Activated CD8-positive, alpha-beta T cell treated with anti-CD3 and anti-CD28 coated beads for 36 hours (primary cell): ENCODE measurements at regions not wholly inside any gene's neighbourhood (a gene's known extent, or its start where the extent isn't known, plus 50 kb on each side); places are given as distances from the start of the nearest gene placed in this dataset.

Experiments
- ATAC-seq: fragments of 200-7000 bp; cut with Tn5 transposase; one replicate; pipeline ENCODE4 v1.10.0; 2021; ENCODE audit warnings: mild to moderate bottlenecking, moderate library complexity
- CTCF ChIA-PET: fragments of 350-600 bp; sonication (Branson Sonifier 250); formaldehyde crosslinking; loops from one replicate; lab custom pipeline; 2021; ENCODE audit warnings: antibody characterized with exemption; lab: Charles Lee
- POLR2A ChIA-PET: fragments of 350-600 bp; sonication (Branson Sonifier 250); formaldehyde crosslinking; loops from one replicate; lab custom pipeline; 2021; ENCODE audit warnings: antibody characterized with exemption; lab: Charles Lee
- DNase-seq: peaks from one replicate; pipeline ENCODE4 v3.0.0-alpha.2; 2020
- H3K27ac Mint-ChIP-seq: one replicate; pipeline ENCODE4 v1.8.0; 2021; ENCODE audit warnings: mild to moderate bottlenecking, mixed read lengths
- H3K27me3 Mint-ChIP-seq: one replicate; pipeline ENCODE4 v1.8.0; 2021; ENCODE audit warnings: mixed read lengths
- H3K36me3 Mint-ChIP-seq: one replicate; pipeline ENCODE4 v1.8.0; 2021; ENCODE audit warnings: low read depth, mixed read lengths
- H3K4me1 Mint-ChIP-seq: one replicate; pipeline ENCODE4 v1.8.0; 2021; ENCODE audit warnings: low read depth, mixed read lengths
- H3K4me3 Mint-ChIP-seq: one replicate; pipeline ENCODE4 v1.8.0; 2021; ENCODE audit warnings: mild to moderate bottlenecking, moderate library complexity, mixed read lengths
- H3K9me3 Mint-ChIP-seq: one replicate; pipeline ENCODE4 v1.8.0; 2021; ENCODE audit warnings: mixed read lengths
- intact Hi-C: fragments of 100-400 bp; cut with micrococcal nuclease; formaldehyde crosslinking; loops from one replicate; pipeline ENCODE4 v1.10.0; 2022
- TF ChIP-seq, protein P1 (sequence below): fragments of 200-600 bp; IDR thresholded peaks from one replicate; pipeline ENCODE4 v1.8.0; 2022; ENCODE audit warnings: antibody characterized with exemption, mild to moderate bottlenecking

DNA sequence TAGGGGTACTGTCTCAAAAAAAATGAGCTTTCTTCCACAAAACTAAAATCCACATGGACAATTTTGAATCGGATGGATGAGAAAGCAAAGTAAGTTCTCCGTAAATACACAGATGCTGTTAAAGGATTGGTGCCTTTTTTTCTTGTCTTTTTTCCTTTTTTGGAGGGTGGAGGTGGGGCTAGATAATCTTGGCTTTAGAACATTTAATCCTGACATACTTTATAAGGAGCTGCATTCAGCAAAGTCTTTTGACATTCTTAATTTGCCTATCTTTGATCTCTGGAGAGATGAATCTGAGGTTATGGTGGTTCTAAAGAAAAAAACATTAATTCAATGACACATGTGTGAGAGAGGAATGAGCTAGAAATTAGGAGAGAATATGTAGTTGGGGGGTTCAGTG lies 312.3 kb upstream of the KCNJ16 start:
- Mint-ChIP-seq H3K27ac (no peak overlapping the region), H3K27me3 (peaks cover 5% of the 10 kb centered on the region), H3K4me1 (no peaks in the 10 kb centered on the region), H3K36me3 (no peaks in the 10 kb centered on the region), H3K4me3 (no peak overlapping the region), H3K9me3 (no peaks in the 10 kb centered on the region)
- TF ChIP-seq, protein P1, sequence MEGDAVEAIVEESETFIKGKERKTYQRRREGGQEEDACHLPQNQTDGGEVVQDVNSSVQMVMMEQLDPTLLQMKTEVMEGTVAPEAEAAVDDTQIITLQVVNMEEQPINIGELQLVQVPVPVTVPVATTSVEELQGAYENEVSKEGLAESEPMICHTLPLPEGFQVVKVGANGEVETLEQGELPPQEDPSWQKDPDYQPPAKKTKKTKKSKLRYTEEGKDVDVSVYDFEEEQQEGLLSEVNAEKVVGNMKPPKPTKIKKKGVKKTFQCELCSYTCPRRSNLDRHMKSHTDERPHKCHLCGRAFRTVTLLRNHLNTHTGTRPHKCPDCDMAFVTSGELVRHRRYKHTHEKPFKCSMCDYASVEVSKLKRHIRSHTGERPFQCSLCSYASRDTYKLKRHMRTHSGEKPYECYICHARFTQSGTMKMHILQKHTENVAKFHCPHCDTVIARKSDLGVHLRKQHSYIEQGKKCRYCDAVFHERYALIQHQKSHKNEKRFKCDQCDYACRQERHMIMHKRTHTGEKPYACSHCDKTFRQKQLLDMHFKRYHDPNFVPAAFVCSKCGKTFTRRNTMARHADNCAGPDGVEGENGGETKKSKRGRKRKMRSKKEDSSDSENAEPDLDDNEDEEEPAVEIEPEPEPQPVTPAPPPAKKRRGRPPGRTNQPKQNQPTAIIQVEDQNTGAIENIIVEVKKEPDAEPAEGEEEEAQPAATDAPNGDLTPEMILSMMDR: no peak
- ChIA-PET POLR2A (no interaction called here), CTCF (interaction anchor here (1.6 kb wide), 1 partner anchor 771 kb away, joined by 3 read pairs; no protein-coding TSS in a partner anchor)
- no peak for DNase-seq
- intact Hi-C loops: no loop called here
- ATAC-seq: no peak

DNA sequence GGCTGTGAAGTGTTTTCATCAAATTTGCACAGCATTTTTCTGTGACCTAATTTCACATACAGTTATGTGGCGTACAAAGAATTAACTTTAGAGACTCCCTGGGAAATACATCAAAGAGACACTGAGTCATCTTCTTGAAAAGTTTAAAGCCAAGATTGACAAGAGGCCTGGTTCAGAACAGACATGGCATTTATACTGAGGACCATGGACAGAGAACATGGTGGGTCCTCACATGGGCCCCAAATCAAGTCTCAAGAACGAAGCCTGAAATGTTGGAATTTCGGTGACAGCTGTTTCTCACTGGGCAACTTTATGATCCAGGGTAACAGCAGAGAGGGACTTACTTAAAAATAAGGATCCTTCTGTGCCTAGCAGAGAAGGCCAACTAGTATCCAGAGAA lies 311.5 kb upstream of the KCNJ16 start:
- ChIA-PET POLR2A (no interaction called here), CTCF (interaction anchor here (1.6 kb wide), 1 partner anchor 770 kb away, joined by 3 read pairs; no protein-coding TSS in a partner anchor)
- Mint-ChIP-seq H3K27ac (no peak overlapping the region), H3K27me3 (peaks cover 5% of the 10 kb centered on the region), H3K4me1 (no peaks in the 10 kb centered on the region), H3K9me3 (no peaks in the 10 kb centered on the region), H3K36me3 (no peaks in the 10 kb centered on the region), H3K4me3 (no peak overlapping the region)
- intact Hi-C loops: no loop called here
- TF ChIP-seq, protein P1: no peak
- ATAC-seq (no peak), DNase-seq (no peak)

DNA sequence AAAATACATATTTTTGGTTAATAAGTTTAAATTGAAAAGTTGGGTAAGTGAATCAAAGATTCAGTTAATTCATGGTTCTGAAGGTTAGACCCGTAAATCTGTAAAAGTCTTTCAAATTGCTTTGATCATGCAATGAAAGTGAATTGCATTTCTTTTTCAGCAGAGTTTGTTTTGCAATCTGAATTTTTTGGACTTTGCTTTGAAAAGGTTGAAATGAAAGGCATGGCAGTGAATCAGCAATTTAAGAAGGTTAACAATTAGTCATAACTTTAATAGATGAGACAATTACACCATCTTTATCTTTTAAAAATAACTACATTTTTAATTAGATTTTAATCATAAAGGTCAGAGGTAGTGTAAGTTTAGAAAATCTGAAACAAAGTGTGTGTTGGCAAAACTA lies 310.9 kb upstream of the KCNJ16 start:
- H3K9me3 Mint-ChIP-seq: no peaks in the 10 kb centered on the region
- H3K36me3 Mint-ChIP-seq: no peaks in the 10 kb centered on the region
- no peak overlapping the region for H3K4me3 Mint-ChIP-seq
- CTCF ChIA-PET: no interaction called here
- POLR2A ChIA-PET: no interaction called here
- intact Hi-C loops: no loop called here
- no peak for ATAC-seq
- peaks cover 7% of the 10 kb centered on the region for H3K27me3 Mint-ChIP-seq
- DNase-seq: no peak
- no peaks in the 10 kb centered on the region for H3K4me1 Mint-ChIP-seq
- TF ChIP-seq, protein P1: no peak
- no peak overlapping the region for H3K27ac Mint-ChIP-seq

DNA sequence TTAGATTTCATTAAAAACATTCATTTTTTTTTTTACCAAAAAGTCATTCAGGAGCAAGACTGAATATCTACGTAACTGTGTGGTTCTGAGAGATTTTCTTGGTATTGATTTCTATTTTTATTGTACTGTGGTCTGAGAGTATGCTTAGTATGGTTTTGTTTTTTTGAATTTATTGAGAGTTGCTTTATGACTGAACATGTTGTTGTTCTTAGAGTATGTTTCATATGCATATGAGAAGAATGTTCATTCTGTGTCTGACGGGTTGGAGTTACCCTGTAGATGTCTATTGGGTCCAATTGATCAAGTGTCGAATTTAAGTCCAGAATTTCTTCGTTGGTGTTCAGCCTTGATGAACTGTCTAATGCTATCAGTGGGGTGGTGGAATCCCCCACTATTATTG lies 306.0 kb upstream of the KCNJ16 start:
- DNase-seq (no peak), ATAC-seq (no peak)
- Mint-ChIP-seq H3K36me3 (no peaks in the 10 kb centered on the region), H3K9me3 (no peaks in the 10 kb centered on the region), H3K4me1 (no peaks in the 10 kb centered on the region), H3K27me3 (peaks cover 5% of the 10 kb centered on the region), H3K27ac (no peak overlapping the region), H3K4me3 (no peak overlapping the region)
- CTCF ChIA-PET: no interaction called here
- POLR2A ChIA-PET: no interaction called here
- TF ChIP-seq, protein P1: no peak
- intact Hi-C loops: no loop called here

DNA sequence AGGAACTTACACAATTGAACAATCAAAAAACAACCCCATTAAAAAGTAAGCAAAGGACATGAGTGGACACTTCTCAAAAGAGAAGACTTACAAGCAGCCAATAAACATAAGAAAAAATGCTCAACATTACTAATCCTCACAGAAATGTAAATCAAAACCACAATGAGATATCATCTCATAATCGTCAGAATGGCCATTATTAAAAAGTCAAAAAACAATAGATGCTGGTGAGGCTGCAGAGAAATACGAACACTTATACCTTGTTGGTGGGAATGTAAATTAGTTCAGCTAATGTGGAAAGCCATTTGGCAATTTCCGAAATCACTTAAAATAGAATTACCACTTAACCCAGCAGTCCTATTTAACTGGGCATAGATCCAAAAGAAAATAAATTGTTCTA lies 301.9 kb upstream of the KCNJ16 start:
- Mint-ChIP-seq H3K27ac (no peak overlapping the region), H3K9me3 (no peaks in the 10 kb centered on the region), H3K27me3 (peaks cover 5% of the 10 kb centered on the region), H3K36me3 (no peaks in the 10 kb centered on the region), H3K4me3 (no peak overlapping the region), H3K4me1 (no peaks in the 10 kb centered on the region)
- ChIA-PET CTCF (no interaction called here), POLR2A (no interaction called here)
- ATAC-seq (no peak), DNase-seq (no peak)
- TF ChIP-seq, protein P1: no peak
- intact Hi-C loops: no loop called here
